K562 (cell line): ENCODE measurements at regions not wholly inside any gene's neighbourhood (a gene's known extent, or its start where the extent isn't known, plus 50 kb on each side); places are given as distances from the start of the nearest gene placed in this dataset.

ENCODE experiments used
- EP300 ChIP-seq: IDR thresholded peaks from 2 replicates; pipeline ENCODE4 v1.6.1; 2012; ENCODE audit warnings: low read length, improper control_type of control experiment
- GATA2 ChIP-seq: sonication (generic); formaldehyde crosslinking; IDR thresholded peaks from 2 replicates; pipeline ENCODE4 v1.4.0; 2020; ENCODE audit warnings: mild to moderate bottlenecking, missing genetic modification reagents
- ZBTB7A ChIP-seq: IDR thresholded peaks from 2 replicates; pipeline ENCODE4 v1.6.1; 2011; ENCODE audit warnings: low read depth, mild to moderate bottlenecking, low read length, moderate library complexity, borderline replicate concordance; ENCODE audit not compliant: control insufficient read depth
- ZNF23 ChIP-seq: fragments of 250-450 bp; sonication (Bioruptor Pico); IDR thresholded peaks from 2 replicates; pipeline ENCODE4 v1.4.0; 2020; ENCODE audit warnings: mild to moderate bottlenecking
- ZNF311 ChIP-seq: fragments of 250-450 bp; sonication (Bioruptor Pico); IDR thresholded peaks from 2 replicates; pipeline ENCODE4 v1.4.0; 2020; ENCODE audit warnings: mild to moderate bottlenecking, moderate library complexity

DNA sequence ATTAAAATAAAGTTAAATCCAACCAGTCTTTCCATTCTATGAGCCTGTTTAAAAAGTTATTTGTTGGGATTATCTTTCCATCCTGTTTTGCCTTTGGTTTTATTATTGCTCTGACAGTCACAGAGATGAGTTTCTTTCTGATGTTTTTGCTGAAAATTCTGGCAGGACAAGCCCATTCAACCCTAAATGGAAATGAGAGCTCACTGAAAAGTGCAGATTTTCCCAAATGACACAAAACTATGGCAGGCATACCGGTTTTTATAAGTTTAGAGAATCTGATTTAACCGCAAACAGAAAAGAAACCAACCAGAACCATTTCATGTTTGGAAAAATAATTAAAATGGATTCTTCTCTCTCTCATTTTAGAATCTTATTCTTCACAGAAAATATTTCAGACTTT is 238.1 kb upstream of the SGO1 start:
- TF ChIP-seq GATA2 (CRISPR knock-in tag) (no peak), ZNF23 (CRISPR knock-in tag) (no peak), ZNF311 (CRISPR knock-in tag) (no peak), ZBTB7A (no peak), EP300 (no peak)
